ENCODE measurements at regions not wholly inside any gene's neighbourhood (a gene's known extent, or its start where the extent isn't known, plus 50 kb on each side); places are given as distances from the start of the nearest gene placed in this dataset.

DNA sequence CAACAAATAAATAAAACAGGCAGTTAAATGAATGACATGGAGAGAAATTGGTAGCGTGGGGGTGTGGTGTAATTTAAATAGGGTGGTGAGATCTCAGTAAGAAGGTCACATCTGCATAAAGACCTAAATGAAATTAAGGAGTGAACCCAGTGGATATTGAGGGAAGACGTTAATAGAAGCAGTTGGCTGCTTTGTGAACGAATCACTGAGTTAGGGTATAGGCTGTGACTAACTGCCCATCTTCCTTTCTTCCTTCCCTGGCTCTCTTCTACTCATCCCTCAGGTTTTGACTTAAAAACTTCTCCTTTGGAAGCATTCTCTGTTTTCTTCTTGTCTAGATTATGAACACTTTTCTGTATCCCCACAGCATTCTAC lies 64.7 kb downstream of the BTG1 start:
- H3K27me3 Mint-ChIP-seq, result no peaks in the 10 kb centered on the region
- ChIA-PET CTCF (no interaction called here), POLR2A (no interaction called here)
- H3K4me2 ChIP-seq (replicated peaks; ENCODE audit: low read depth, low read length, poor library complexity, severe bottlenecking), result no peak overlapping the region
- H3K4me3 ChIP-seq (ENCODE audit: control extremely low read depth in 1 of 5, extremely low read depth in 1 of 5, insufficient read depth in 1 of 5, low read depth in 2 of 5, low read length in 4 of 5), result no peak overlapping the region
- H3K4me3 Mint-ChIP-seq, result no peak overlapping the region
- 100% methylated on average over 1 of the region's 3 CpGs for WGBS (ENCODE audit: insufficient coverage)
- H3K79me2 ChIP-seq (ENCODE audit: control insufficient read depth, insufficient read depth, low read length), result no peaks in the 10 kb centered on the region
- H2AFZ ChIP-seq (ENCODE audit: insufficient read depth, low read depth, low read length, poor library complexity, severe bottlenecking), result no peak overlapping the region
- peaks cover 39% of the 10 kb centered on the region for H3K4me1 Mint-ChIP-seq
- no peak overlapping the region for H3K9ac ChIP-seq (ENCODE audit: low read length)
- ATAC-seq (ENCODE audit: low read depth) (no peak), DNase-seq (no peak)
- intact Hi-C loops (cut with micrococcal nuclease), result loop anchor here (5.0 kb wide), 1 partner anchor 34 kb away; no protein-coding TSS in a partner anchor
- no peak for TF ChIP-seq EZH2 (IDR thresholded peaks at IDR 0.05; ENCODE audit: borderline replicate concordance, insufficient read depth, low read depth, low read length, poor library complexity, severe bottlenecking)
- TF ChIP-seq, protein P1, sequence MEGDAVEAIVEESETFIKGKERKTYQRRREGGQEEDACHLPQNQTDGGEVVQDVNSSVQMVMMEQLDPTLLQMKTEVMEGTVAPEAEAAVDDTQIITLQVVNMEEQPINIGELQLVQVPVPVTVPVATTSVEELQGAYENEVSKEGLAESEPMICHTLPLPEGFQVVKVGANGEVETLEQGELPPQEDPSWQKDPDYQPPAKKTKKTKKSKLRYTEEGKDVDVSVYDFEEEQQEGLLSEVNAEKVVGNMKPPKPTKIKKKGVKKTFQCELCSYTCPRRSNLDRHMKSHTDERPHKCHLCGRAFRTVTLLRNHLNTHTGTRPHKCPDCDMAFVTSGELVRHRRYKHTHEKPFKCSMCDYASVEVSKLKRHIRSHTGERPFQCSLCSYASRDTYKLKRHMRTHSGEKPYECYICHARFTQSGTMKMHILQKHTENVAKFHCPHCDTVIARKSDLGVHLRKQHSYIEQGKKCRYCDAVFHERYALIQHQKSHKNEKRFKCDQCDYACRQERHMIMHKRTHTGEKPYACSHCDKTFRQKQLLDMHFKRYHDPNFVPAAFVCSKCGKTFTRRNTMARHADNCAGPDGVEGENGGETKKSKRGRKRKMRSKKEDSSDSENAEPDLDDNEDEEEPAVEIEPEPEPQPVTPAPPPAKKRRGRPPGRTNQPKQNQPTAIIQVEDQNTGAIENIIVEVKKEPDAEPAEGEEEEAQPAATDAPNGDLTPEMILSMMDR (IDR thresholded peaks at IDR 0.05), result no peak
- H3K27ac ChIP-seq (ENCODE audit: low read length in 2 of 2), result no peak overlapping the region
- H3K4me1 ChIP-seq (ENCODE audit: control insufficient read depth in 2 of 2, insufficient read depth in 2 of 2, low read length in 2 of 2), result peaks cover 12 to 13% of the 10 kb centered on the region in 2 donors
- H4K20me1 ChIP-seq (ENCODE audit: control insufficient read depth, insufficient read depth, low read length, poor library complexity, severe bottlenecking), result no peaks in the 10 kb centered on the region
- H3K9me3 Mint-ChIP-seq (ENCODE audit: insufficient read depth), result no peaks in the 10 kb centered on the region
- H3K36me3 ChIP-seq (replicated peaks in 1 of 2; ENCODE audit: control extremely low read depth in 1 of 2, control insufficient read depth in 1 of 2, extremely low read depth in 1 of 2, insufficient read depth in 2 of 2, low read length in 1 of 2), result no peaks in the 10 kb centered on the region
- H3K27me3 ChIP-seq (replicated peaks in 1 of 4; ENCODE audit: control extremely low read depth in 1 of 4, control insufficient read depth in 3 of 4, insufficient read depth in 4 of 4, low read length in 3 of 4), result no peaks in the 10 kb centered on the region
- H3K27ac Mint-ChIP-seq, result no peak overlapping the region
- peaks cover 0 to 1% (median 0%) of the 10 kb centered on the region in 3 donors for H3K9me3 ChIP-seq (ENCODE audit: control extremely low read depth in 1 of 3, control insufficient read depth in 2 of 3, insufficient read depth in 1 of 3, low read length in 2 of 3)

DNA sequence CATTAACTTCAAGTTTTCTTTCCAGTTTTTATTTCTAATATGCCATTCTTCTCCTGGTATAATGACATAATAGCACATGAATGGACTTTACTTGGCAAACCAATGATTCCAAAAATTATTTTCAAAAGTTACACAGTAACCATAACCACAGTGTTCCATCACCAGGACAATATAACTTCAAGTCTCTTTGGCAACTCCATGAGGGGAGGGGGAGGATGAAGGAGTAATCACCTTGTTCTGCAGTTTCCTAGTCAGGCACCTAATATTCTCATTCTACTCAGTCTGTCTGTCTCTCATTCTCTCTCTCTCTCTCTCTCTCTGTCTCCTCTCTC lies 66.6 kb downstream of the BTG1 start:
- Histone ChIP-seq H4K20me1 (ENCODE audit: control insufficient read depth, insufficient read depth, low read length, poor library complexity, severe bottlenecking) (no peaks in the 10 kb centered on the region), H3K4me3 (ENCODE audit: control extremely low read depth in 1 of 5, extremely low read depth in 1 of 5, insufficient read depth in 1 of 5, low read depth in 2 of 5, low read length in 4 of 5) (no peak overlapping the region), H3K9ac (ENCODE audit: low read length) (no peak overlapping the region), H2AFZ (ENCODE audit: insufficient read depth, low read depth, low read length, poor library complexity, severe bottlenecking) (no peak overlapping the region), H3K27ac (ENCODE audit: low read length in 2 of 2) (no peak overlapping the region), H3K36me3 (replicated peaks in 1 of 2; ENCODE audit: control extremely low read depth in 1 of 2, control insufficient read depth in 1 of 2, extremely low read depth in 1 of 2, insufficient read depth in 2 of 2, low read length in 1 of 2) (no peaks in the 10 kb centered on the region), H3K4me2 (replicated peaks; ENCODE audit: low read depth, low read length, poor library complexity, severe bottlenecking) (no peak overlapping the region), H3K27me3 (replicated peaks in 1 of 4; ENCODE audit: control extremely low read depth in 1 of 4, control insufficient read depth in 3 of 4, insufficient read depth in 4 of 4, low read length in 3 of 4) (no peaks in the 10 kb centered on the region), H3K9me3 (ENCODE audit: control extremely low read depth in 1 of 3, control insufficient read depth in 2 of 3, insufficient read depth in 1 of 3, low read length in 2 of 3) (no peaks in the 10 kb centered on the region), H3K4me1 (ENCODE audit: control insufficient read depth in 2 of 2, insufficient read depth in 2 of 2, low read length in 2 of 2) (peaks cover 17 to 20% of the 10 kb centered on the region in 2 donors), H3K79me2 (ENCODE audit: control insufficient read depth, insufficient read depth, low read length) (no peaks in the 10 kb centered on the region)
- Mint-ChIP-seq H3K27ac (no peak overlapping the region), H3K27me3 (no peaks in the 10 kb centered on the region), H3K9me3 (ENCODE audit: insufficient read depth) (no peaks in the 10 kb centered on the region), H3K4me3 (no peak overlapping the region), H3K4me1 (peaks cover 45% of the 10 kb centered on the region)
- CTCF ChIA-PET, result no interaction called here
- intact Hi-C loops (cut with micrococcal nuclease), result no loop called here
- DNase-seq, result no peak
- POLR2A ChIA-PET, result no interaction called here
- ATAC-seq (ENCODE audit: low read depth), result no peak
- no peak for TF ChIP-seq EZH2 (IDR thresholded peaks at IDR 0.05; ENCODE audit: borderline replicate concordance, insufficient read depth, low read depth, low read length, poor library complexity, severe bottlenecking)
- TF ChIP-seq, protein P1 (IDR thresholded peaks at IDR 0.05), result no peak
